Panc1 (cell line): ENCODE measurements at regions not wholly inside any gene's neighbourhood (a gene's known extent, or its start where the extent isn't known, plus 50 kb on each side); places are given as distances from the start of the nearest gene placed in this dataset.

Experiments used
- CTCF ChIP-seq: fragments of 450-650 bp; IDR thresholded peaks from 2 replicates; pipeline ENCODE4 v1.5.1; 2017; ENCODE audit warnings: mild to moderate bottlenecking
- POLR2AphosphoS5 ChIP-seq: IDR thresholded peaks from 2 replicates; pipeline ENCODE4 v1.6.1; 2012; ENCODE audit warnings: mild to moderate bottlenecking, low read depth, low read length, moderate library complexity

GRCh38 chr4:114249976-114250375 lies 270.5 kb upstream of the ARSJ start:
- TF ChIP-seq CTCF (no peak), POLR2AphosphoS5 (no peak)
